ENCODE measurements at regions not wholly inside any gene's neighbourhood (a gene's known extent, or its start where the extent isn't known, plus 50 kb on each side); places are given as distances from the start of the nearest gene placed in this dataset.

GRCh38 chr6:149220882-149221773 lies 96.4 kb upstream of the TAB2 start:
- TF ChIP-seq CTCF (IDR thresholded peaks at IDR 0.05) (no peak), POLR2A (IDR thresholded peaks at IDR 0.05) (no peak), EP300 (IDR thresholded peaks at IDR 0.05) (no peak), POLR2AphosphoS5 (IDR thresholded peaks at IDR 0.05) (no peak)
